H1 (cell line): ENCODE measurements at regions not wholly inside any gene's neighbourhood (a gene's known extent, or its start where the extent isn't known, plus 50 kb on each side); places are given as distances from the start of the nearest gene placed in this dataset.
A peak's percentile ranks its signal among the peaks of the same experiment; 100 is the strongest.

Experiments used
- CTCF ChIA-PET: fragments of 300-600 bp; sonication (Branson Sonifier 250); formaldehyde crosslinking; loops from one replicate; lab custom pipeline; 2021; ENCODE audit not compliant: partially characterized antibody; lab: Charles Lee
- POLR2A ChIA-PET: fragments of 300-600 bp; sonication (Branson Sonifier 250); formaldehyde crosslinking; loops from one replicate; lab custom pipeline; 2021; ENCODE audit warnings: inconsistent platforms; ENCODE audit not compliant: partially characterized antibody; lab: Charles Lee
- DNase-seq, 2 experiments: peaks; one replicate each; pipeline versions ENCODE4 v3.0.0 to v3.0.0-alpha.2; 2010 to 2022; ENCODE audit warnings: low spot score in 2 of 2, low read depth in 1 of 2, mixed read lengths in 1 of 2
- FAIRE-seq: peaks from 2 replicates; lab custom pipeline; 2011; peaks lifted over from hg19 to GRCh38; lab: Jason Lieb, UNC
- H2AFZ ChIP-seq: 2 replicates; pipeline ENCODE4 v1.8.1; 2012; ENCODE audit warnings: low read length, inconsistent platforms
- H2AK5ac ChIP-seq: 2 replicates; pipeline ENCODE4 v1.6.1; 2013; ENCODE audit warnings: low read depth, low read length
- H2BK120ac ChIP-seq: replicated peaks from 2 replicates; pipeline ENCODE3; 2013; ENCODE audit warnings: low read depth, low read length, inconsistent platforms
- H2BK12ac ChIP-seq: 2 replicates; pipeline ENCODE4 v1.6.1; 2013; ENCODE audit warnings: low read depth, low read length
- H2BK15ac ChIP-seq: 2 replicates; pipeline ENCODE4 v1.6.1; 2013; ENCODE audit warnings: low read length
- H2BK20ac ChIP-seq: 2 replicates; pipeline ENCODE4 v1.6.1; 2013; ENCODE audit warnings: low read length
- H2BK5ac ChIP-seq: 2 replicates; pipeline ENCODE4 v1.6.1; 2013; ENCODE audit warnings: low read depth, low read length
- H3K14ac ChIP-seq: 2 replicates; pipeline ENCODE4 v1.6.1; 2013; ENCODE audit warnings: inconsistent platforms; ENCODE audit not compliant: insufficient read length
- H3K18ac ChIP-seq: 2 replicates; pipeline ENCODE4 v1.6.1; 2013; ENCODE audit warnings: low read length; ENCODE audit errors: extremely low read depth
- H3K23ac ChIP-seq: 2 replicates; pipeline ENCODE4 v1.6.1; 2013; ENCODE audit warnings: inconsistent platforms; ENCODE audit not compliant: insufficient read length
- H3K23me2 ChIP-seq: 2 replicates; pipeline ENCODE4 v1.6.1; 2013; ENCODE audit warnings: low read depth, low read length
- H3K27ac ChIP-seq: 2 replicates; pipeline ENCODE4 v1.6.1; 2011; ENCODE audit warnings: low read depth, low read length, inconsistent platforms
- H3K27me3 ChIP-seq, 4 experiments: replicated peaks in 1 of 4; 1 replicate in 1 of 4; 2 replicates in 3 of 4; pipeline versions ENCODE4 v1.6.1 to v1.8.1; 2011 to 2013; ENCODE audit warnings: low read length in 3 of 4, mild to moderate bottlenecking in 3 of 4, inconsistent platforms in 2 of 4, mixed read lengths in 2 of 4, moderate library complexity in 1 of 4; ENCODE audit not compliant: control insufficient read depth in 3 of 4, insufficient read depth in 3 of 4; ENCODE audit errors: extremely low read depth in 1 of 4
- H3K36me3 ChIP-seq, 4 experiments: 2 replicates each; pipeline versions ENCODE4 v1.6.1 to v1.8.1; 2011 to 2013; ENCODE audit warnings: mild to moderate bottlenecking in 4 of 4, low read length in 3 of 4, moderate library complexity in 2 of 4, control low read depth in 1 of 4, inconsistent platforms in 1 of 4; ENCODE audit not compliant: insufficient read depth in 4 of 4, control insufficient read depth in 2 of 4
- H3K4ac ChIP-seq: replicated peaks from 2 replicates; pipeline ENCODE3; 2013; ENCODE audit warnings: low read length, low read depth, mixed read lengths, inconsistent platforms; ENCODE audit not compliant: insufficient read length
- H3K4me1 ChIP-seq, 4 experiments: replicated peaks in 1 of 4; 1 replicate in 1 of 4; 2 replicates in 3 of 4; pipeline versions ENCODE4 v1.6.1 to v1.8.1; 2011 to 2013; ENCODE audit warnings: low read length in 3 of 4, inconsistent platforms in 2 of 4, mixed read lengths in 1 of 4; ENCODE audit not compliant: insufficient read depth in 4 of 4, control insufficient read depth in 3 of 4
- H3K4me2 ChIP-seq, 2 experiments: 2 replicates each; pipeline versions ENCODE4 v1.6.1 to v1.8.1; 2011 to 2013; ENCODE audit warnings: low read depth in 2 of 2, low read length in 2 of 2, control low read depth in 1 of 2, inconsistent platforms in 1 of 2, mild to moderate bottlenecking in 1 of 2; ENCODE audit not compliant: insufficient read depth in 1 of 2
- H3K4me3 ChIP-seq, 4 experiments: fragments of 200-600, 300-600 bp in 1 of 4; sonication (generic), shearing (Covaris generic), sonication (Bioruptor Twin) in 1 of 4; 2 replicates each; pipeline versions ENCODE4 v1.5.1 to v1.8.1; 2011 to 2016; ENCODE audit warnings: low read length in 4 of 4, low read depth in 3 of 4, control low read depth in 2 of 4, inconsistent platforms in 2 of 4, mild to moderate bottlenecking in 2 of 4, mixed read lengths in 1 of 4, moderate library complexity in 1 of 4; ENCODE audit not compliant: insufficient read depth in 2 of 4; ENCODE audit errors: extremely low read depth in 1 of 4
- H3K56ac ChIP-seq: replicated peaks from 2 replicates; pipeline ENCODE3; 2013; ENCODE audit warnings: low read depth, mild to moderate bottlenecking, mixed read lengths, low read length, inconsistent platforms; ENCODE audit not compliant: insufficient read length
- H3K79me1 ChIP-seq: 2 replicates; pipeline ENCODE4 v1.6.1; 2013; ENCODE audit warnings: low read depth, low read length, control low read depth
- H3K79me2 ChIP-seq, 2 experiments: 2 replicates each; pipeline versions ENCODE4 v1.6.1 to v1.8.1; 2012 to 2013; ENCODE audit warnings: low read length in 2 of 2, mild to moderate bottlenecking in 2 of 2, inconsistent platforms in 1 of 2; ENCODE audit not compliant: insufficient read depth in 2 of 2, control insufficient read depth in 1 of 2
- H3K9ac ChIP-seq, 4 experiments: replicated peaks in 1 of 4; 1 replicate in 1 of 4; 2 replicates in 3 of 4; pipeline versions ENCODE4 v1.6.1 to v1.8.1; 2011 to 2013; ENCODE audit warnings: low read depth in 3 of 4, low read length in 3 of 4, control low read depth in 2 of 4, mild to moderate bottlenecking in 2 of 4, moderate library complexity in 2 of 4, inconsistent platforms in 1 of 4; ENCODE audit errors: extremely low read depth in 1 of 4
- H3K9me3 ChIP-seq, 2 experiments: 2 replicates each; pipeline versions ENCODE4 v1.6.1 to v1.8.1; 2012 to 2013; ENCODE audit warnings: mild to moderate bottlenecking in 2 of 2, moderate library complexity in 2 of 2, control low read depth in 1 of 2, inconsistent platforms in 1 of 2, low read depth in 1 of 2, low read length in 1 of 2, mixed read lengths in 1 of 2; ENCODE audit not compliant: insufficient read depth in 2 of 2
- H4K20me1 ChIP-seq, 2 experiments: replicated peaks in 1 of 2; 2 replicates each; pipeline versions ENCODE3 to v1.8.1; 2011 to 2013; ENCODE audit warnings: inconsistent platforms in 2 of 2, low read length in 2 of 2, mild to moderate bottlenecking in 1 of 2; ENCODE audit not compliant: insufficient read depth in 2 of 2, control insufficient read depth in 1 of 2
- H4K5ac ChIP-seq: 2 replicates; pipeline ENCODE4 v1.6.1; 2013; ENCODE audit warnings: low read length, low read depth, mixed read lengths, inconsistent platforms; ENCODE audit not compliant: insufficient read length
- H4K8ac ChIP-seq: 2 replicates; pipeline ENCODE4 v1.8.0; 2013; ENCODE audit warnings: mild to moderate bottlenecking, moderate library complexity, low read length, inconsistent platforms; ENCODE audit not compliant: insufficient read depth; ENCODE audit errors: extremely low read depth
- H4K91ac ChIP-seq: replicated peaks from 2 replicates; pipeline ENCODE3; 2013; ENCODE audit warnings: low read length, mixed read lengths, inconsistent platforms; ENCODE audit not compliant: insufficient read length
- CHD2 ChIP-seq: IDR thresholded peaks from 2 replicates; pipeline ENCODE4 v1.6.1; 2012; ENCODE audit warnings: low read length, improper control_type of control experiment
- EZH2 ChIP-seq: fragments of 200-600 bp; sonication (generic); IDR thresholded peaks from 2 replicates; pipeline ENCODE4 v1.7.1; 2012; ENCODE audit warnings: low read depth, mild to moderate bottlenecking, moderate library complexity, low read length, inconsistent platforms; ENCODE audit not compliant: severe bottlenecking
- FOSL1 ChIP-seq: IDR thresholded peaks from 2 replicates; pipeline ENCODE4 v1.6.1; 2011; ENCODE audit warnings: mild to moderate bottlenecking, low read depth, low read length, moderate library complexity; ENCODE audit not compliant: insufficient read depth
- JUN ChIP-seq: IDR thresholded peaks from 2 replicates; pipeline ENCODE4 v1.6.1; 2011; ENCODE audit warnings: low read depth, mild to moderate bottlenecking, improper control_type of control experiment, low read length
- JUND ChIP-seq: IDR thresholded peaks from 2 replicates; pipeline ENCODE4 v1.6.1; 2011; ENCODE audit warnings: mild to moderate bottlenecking, improper control_type of control experiment, low read length
- MAX ChIP-seq: IDR thresholded peaks from 2 replicates; pipeline ENCODE4 v1.6.1; 2012; ENCODE audit warnings: inconsistent platforms
- NANOG ChIP-seq: IDR thresholded peaks from 2 replicates; pipeline ENCODE4 v1.6.1; 2011; ENCODE audit warnings: low read length, low read depth, mild to moderate bottlenecking, inconsistent platforms; ENCODE audit not compliant: insufficient read depth, poor library complexity, severe bottlenecking
- POLR2A ChIP-seq, 2 experiments: IDR thresholded peaks; 1 replicate in 1 of 2; 2 replicates in 1 of 2; pipeline ENCODE4 v1.6.1; 2011; ENCODE audit warnings: low read depth in 2 of 2, low read length in 2 of 2, mild to moderate bottlenecking in 2 of 2; ENCODE audit errors: control extremely low read depth in 1 of 2
- RBBP5 ChIP-seq: IDR thresholded peaks from 2 replicates; pipeline ENCODE4 v1.7.1; 2012; ENCODE audit warnings: low read depth, mild to moderate bottlenecking, inconsistent platforms, low read length, moderate library complexity, borderline replicate concordance
- RXRA ChIP-seq: IDR thresholded peaks from 2 replicates; pipeline ENCODE4 v1.6.1; 2011; ENCODE audit warnings: low read depth, mild to moderate bottlenecking, low read length, moderate library complexity; ENCODE audit not compliant: insufficient read depth
- TCF12 ChIP-seq: IDR thresholded peaks from 2 replicates; pipeline ENCODE4 v1.6.1; 2011; ENCODE audit warnings: low read depth, mild to moderate bottlenecking, low read length
- WGBS, 2 experiments: shearing (Covaris generic) in 1 of 2; methylation state at CpG; one replicate each; pipeline versions ENCODE4 v1.1.6 to v1.1.7; 2013 to 2015; ENCODE audit warnings: low lambda C conversion rate in 2 of 2, mixed read lengths in 2 of 2, inconsistent platforms in 1 of 2, low coverage in 1 of 2, missing lambda C conversion rate in 1 of 2; ENCODE audit not compliant: insufficient replicate concordance in 2 of 2, insufficient coverage in 1 of 2, insufficient read length in 1 of 2; ENCODE audit errors: extremely low coverage in 1 of 2, missing lambda C conversion rate in 1 of 2; 5-methylcytosine and 5-hydroxymethylcytosine counted together

GRCh38 chr2:226649871-226650660 lies 149.6 kb downstream of the IRS1 start:
- no peaks in the 10 kb centered on the region for H3K23me2 ChIP-seq
- DNase-seq (peak; percentile 56 to 71), FAIRE-seq (peak; percentile 74)
- no peak overlapping the region; a peak in 2 of 7 replicates for H3K9ac ChIP-seq
- no peaks in the 10 kb centered on the region for H3K27me3 ChIP-seq
- H3K4me3 ChIP-seq = no peak overlapping the region
- H3K27ac ChIP-seq = peak overlapping the region; percentile 54; the same call in 1 of the 2 replicates
- peaks cover 0 to 10% (median 5%) of the 10 kb centered on the region in 4 experiments; a peak in 5 of 7 replicates for H3K4me1 ChIP-seq
- no peak overlapping the region for H3K4ac ChIP-seq
- H3K36me3 ChIP-seq = no peaks in the 10 kb centered on the region
- peak overlapping the region; percentile 57; the same call in 1 of the 2 replicates for H2AK5ac ChIP-seq
- CTCF ChIA-PET = no interaction called here
- no peak overlapping the region for H4K91ac ChIP-seq
- H2BK12ac ChIP-seq = peak overlapping the region; percentile 91
- H3K56ac ChIP-seq = no peak overlapping the region
- H2BK120ac ChIP-seq = no peak overlapping the region
- POLR2A ChIA-PET = no interaction called here
- H4K5ac ChIP-seq = no peak overlapping the region
- H4K8ac ChIP-seq = no peak overlapping the region
- H2BK5ac ChIP-seq = peak overlapping the region; percentile 80; the same call in 1 of the 2 replicates
- H3K79me1 ChIP-seq = no peaks in the 10 kb centered on the region
- no peaks in the 10 kb centered on the region for H4K20me1 ChIP-seq
- no peak overlapping the region for H3K14ac ChIP-seq
- peak overlapping the region; percentile 71; the same call in 1 of the 2 replicates for H2AFZ ChIP-seq
- peak overlapping the region in 1 of 2 experiments; percentile 11; a peak in 2 of 4 replicates for H3K4me2 ChIP-seq
- no peak overlapping the region for H2BK15ac ChIP-seq
- peak overlapping the region; percentile 23; the same call in 1 of the 2 replicates for H2BK20ac ChIP-seq
- H3K9me3 ChIP-seq = peaks cover 8 to 9% of the 10 kb centered on the region in 2 experiments; a peak in 3 of 4 replicates
- H3K79me2 ChIP-seq = no peaks in the 10 kb centered on the region
- H3K23ac ChIP-seq = no peak overlapping the region
- 35% methylated on average over 13 of the region's 13 CpGs; no CpG with 5 or more reads in 1 of the 2 experiments for WGBS, 2 experiments
- no peak overlapping the region; the same call in 1 of the 2 replicates for H3K18ac ChIP-seq
- TF ChIP-seq TCF12 (0 out of 2 replicates have a peak, but pooled peaks have one; percentile 27), EZH2 (no peak), FOSL1 (no peak), RBBP5 (no peak), JUND (peak; percentile 96), MAX (peak; percentile 77), CHD2 (no peak), NANOG (no peak), RXRA (no peak), POLR2A (IDR thresholded peaks at IDR 0.05; ENCODE audit: control extremely low read depth in 1 of 2, low read depth in 2 of 2, low read length in 2 of 2) (no peak), JUN (peak; percentile 78)
